WTC11 (cell line): ENCODE measurements at regions not wholly inside any gene's neighbourhood (a gene's known extent, or its start where the extent isn't known, plus 50 kb on each side); places are given as distances from the start of the nearest gene placed in this dataset.

Source experiments
- FOXP1 ChIP-seq: sonication (generic); formaldehyde crosslinking; IDR thresholded peaks from 2 replicates; pipeline ENCODE4 v1.8.0; 2022; ENCODE audit warnings: missing genetic modification reagents, mild to moderate bottlenecking, moderate library complexity, borderline replicate concordance
- GABPB1 ChIP-seq: sonication (generic); formaldehyde crosslinking; IDR thresholded peaks from 2 replicates; pipeline ENCODE4 v1.8.1; 2023; ENCODE audit warnings: mild to moderate bottlenecking, missing genetic modification reagents
- NR3C1 ChIP-seq: sonication (generic); formaldehyde crosslinking; conservative IDR thresholded peaks from 2 replicates; pipeline ENCODE4 v1.8.1; 2023; ENCODE audit warnings: low read depth, mild to moderate bottlenecking, missing genetic modification reagents
- TEAD1 ChIP-seq: sonication (generic); formaldehyde crosslinking; IDR thresholded peaks from 2 replicates; pipeline ENCODE4 v1.8.0; 2022; ENCODE audit warnings: mild to moderate bottlenecking, missing genetic modification reagents
- ZNF416 ChIP-seq: fragments of 250-450 bp; sonication (Bioruptor Pico); IDR thresholded peaks from 2 replicates; pipeline ENCODE4 v1.9.0; 2021; ENCODE audit warnings: mild to moderate bottlenecking, inconsistent platforms
- TF ChIP-seq, protein P1 (sequence below): fragments of 200-600 bp; IDR thresholded peaks from 2 replicates; pipeline ENCODE4 v1.8.0; 2022; ENCODE audit warnings: antibody characterized with exemption
- TF ChIP-seq, protein P2 (sequence below): sonication (generic); formaldehyde crosslinking; IDR thresholded peaks from 2 replicates; pipeline ENCODE4 v1.8.1; 2023; ENCODE audit warnings: mild to moderate bottlenecking, missing genetic modification reagents
- TF ChIP-seq, protein P3 (sequence below): sonication (generic); formaldehyde crosslinking; IDR thresholded peaks from 2 replicates; pipeline ENCODE4 v1.8.1; 2023; ENCODE audit warnings: mild to moderate bottlenecking, missing genetic modification reagents, borderline replicate concordance

DNA sequence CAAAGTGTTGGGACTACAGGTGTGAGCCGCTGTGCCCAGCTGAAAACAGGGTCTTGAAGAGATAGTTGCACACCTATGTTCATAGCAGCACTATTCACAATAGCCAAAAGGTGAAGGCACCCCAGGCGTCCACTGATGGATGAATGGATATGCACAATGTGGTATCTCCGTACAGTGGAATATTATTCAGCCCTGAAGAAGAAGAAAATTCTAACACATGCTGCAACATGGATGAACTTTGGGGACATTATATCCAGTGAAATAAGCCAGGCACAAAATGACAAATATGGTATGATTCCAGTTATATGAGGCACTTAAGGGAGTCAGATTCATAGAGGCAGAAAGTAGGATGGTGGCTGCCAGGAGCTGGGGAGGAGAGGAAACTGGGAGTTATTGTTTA, 137.6 kb upstream of the WNT4 start:
- TF ChIP-seq GABPB1 (CRISPR knock-in tag) (no peak), NR3C1 (CRISPR knock-in tag) (no peak), ZNF416 (CRISPR knock-in tag) (no peak), FOXP1 (no peak), TEAD1 (CRISPR knock-in tag) (no peak)
- TF ChIP-seq, protein P1, sequence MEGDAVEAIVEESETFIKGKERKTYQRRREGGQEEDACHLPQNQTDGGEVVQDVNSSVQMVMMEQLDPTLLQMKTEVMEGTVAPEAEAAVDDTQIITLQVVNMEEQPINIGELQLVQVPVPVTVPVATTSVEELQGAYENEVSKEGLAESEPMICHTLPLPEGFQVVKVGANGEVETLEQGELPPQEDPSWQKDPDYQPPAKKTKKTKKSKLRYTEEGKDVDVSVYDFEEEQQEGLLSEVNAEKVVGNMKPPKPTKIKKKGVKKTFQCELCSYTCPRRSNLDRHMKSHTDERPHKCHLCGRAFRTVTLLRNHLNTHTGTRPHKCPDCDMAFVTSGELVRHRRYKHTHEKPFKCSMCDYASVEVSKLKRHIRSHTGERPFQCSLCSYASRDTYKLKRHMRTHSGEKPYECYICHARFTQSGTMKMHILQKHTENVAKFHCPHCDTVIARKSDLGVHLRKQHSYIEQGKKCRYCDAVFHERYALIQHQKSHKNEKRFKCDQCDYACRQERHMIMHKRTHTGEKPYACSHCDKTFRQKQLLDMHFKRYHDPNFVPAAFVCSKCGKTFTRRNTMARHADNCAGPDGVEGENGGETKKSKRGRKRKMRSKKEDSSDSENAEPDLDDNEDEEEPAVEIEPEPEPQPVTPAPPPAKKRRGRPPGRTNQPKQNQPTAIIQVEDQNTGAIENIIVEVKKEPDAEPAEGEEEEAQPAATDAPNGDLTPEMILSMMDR: no peak
- TF ChIP-seq, protein P2, sequence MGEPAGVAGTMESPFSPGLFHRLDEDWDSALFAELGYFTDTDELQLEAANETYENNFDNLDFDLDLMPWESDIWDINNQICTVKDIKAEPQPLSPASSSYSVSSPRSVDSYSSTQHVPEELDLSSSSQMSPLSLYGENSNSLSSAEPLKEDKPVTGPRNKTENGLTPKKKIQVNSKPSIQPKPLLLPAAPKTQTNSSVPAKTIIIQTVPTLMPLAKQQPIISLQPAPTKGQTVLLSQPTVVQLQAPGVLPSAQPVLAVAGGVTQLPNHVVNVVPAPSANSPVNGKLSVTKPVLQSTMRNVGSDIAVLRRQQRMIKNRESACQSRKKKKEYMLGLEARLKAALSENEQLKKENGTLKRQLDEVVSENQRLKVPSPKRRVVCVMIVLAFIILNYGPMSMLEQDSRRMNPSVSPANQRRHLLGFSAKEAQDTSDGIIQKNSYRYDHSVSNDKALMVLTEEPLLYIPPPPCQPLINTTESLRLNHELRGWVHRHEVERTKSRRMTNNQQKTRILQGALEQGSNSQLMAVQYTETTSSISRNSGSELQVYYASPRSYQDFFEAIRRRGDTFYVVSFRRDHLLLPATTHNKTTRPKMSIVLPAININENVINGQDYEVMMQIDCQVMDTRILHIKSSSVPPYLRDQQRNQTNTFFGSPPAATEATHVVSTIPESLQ (CRISPR knock-in tag): no peak
- TF ChIP-seq, protein P3, sequence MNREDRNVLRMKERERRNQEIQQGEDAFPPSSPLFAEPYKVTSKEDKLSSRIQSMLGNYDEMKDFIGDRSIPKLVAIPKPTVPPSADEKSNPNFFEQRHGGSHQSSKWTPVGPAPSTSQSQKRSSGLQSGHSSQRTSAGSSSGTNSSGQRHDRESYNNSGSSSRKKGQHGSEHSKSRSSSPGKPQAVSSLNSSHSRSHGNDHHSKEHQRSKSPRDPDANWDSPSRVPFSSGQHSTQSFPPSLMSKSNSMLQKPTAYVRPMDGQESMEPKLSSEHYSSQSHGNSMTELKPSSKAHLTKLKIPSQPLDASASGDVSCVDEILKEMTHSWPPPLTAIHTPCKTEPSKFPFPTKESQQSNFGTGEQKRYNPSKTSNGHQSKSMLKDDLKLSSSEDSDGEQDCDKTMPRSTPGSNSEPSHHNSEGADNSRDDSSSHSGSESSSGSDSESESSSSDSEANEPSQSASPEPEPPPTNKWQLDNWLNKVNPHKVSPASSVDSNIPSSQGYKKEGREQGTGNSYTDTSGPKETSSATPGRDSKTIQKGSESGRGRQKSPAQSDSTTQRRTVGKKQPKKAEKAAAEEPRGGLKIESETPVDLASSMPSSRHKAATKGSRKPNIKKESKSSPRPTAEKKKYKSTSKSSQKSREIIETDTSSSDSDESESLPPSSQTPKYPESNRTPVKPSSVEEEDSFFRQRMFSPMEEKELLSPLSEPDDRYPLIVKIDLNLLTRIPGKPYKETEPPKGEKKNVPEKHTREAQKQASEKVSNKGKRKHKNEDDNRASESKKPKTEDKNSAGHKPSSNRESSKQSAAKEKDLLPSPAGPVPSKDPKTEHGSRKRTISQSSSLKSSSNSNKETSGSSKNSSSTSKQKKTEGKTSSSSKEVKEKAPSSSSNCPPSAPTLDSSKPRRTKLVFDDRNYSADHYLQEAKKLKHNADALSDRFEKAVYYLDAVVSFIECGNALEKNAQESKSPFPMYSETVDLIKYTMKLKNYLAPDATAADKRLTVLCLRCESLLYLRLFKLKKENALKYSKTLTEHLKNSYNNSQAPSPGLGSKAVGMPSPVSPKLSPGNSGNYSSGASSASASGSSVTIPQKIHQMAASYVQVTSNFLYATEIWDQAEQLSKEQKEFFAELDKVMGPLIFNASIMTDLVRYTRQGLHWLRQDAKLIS (CRISPR knock-in tag): no peak
